Gastroesophageal sphincter (tissue), 4 donors: ENCODE measurements at regions not wholly inside any gene's neighbourhood (a gene's known extent, or its start where the extent isn't known, plus 50 kb on each side); places are given as distances from the start of the nearest gene placed in this dataset.

ENCODE experiments used
- ATAC-seq: fragments of 150-250 bp; one replicate; pipeline ENCODE4 v1.9.1; 2016; ENCODE audit warnings: mild to moderate bottlenecking, moderate library complexity
- H3K27ac ChIP-seq, 4 donors: fragments of 200-600 bp; sonication (generic) in 3 of 4; 1 replicate in 3 of 4; 2 replicates in 1 of 4; pipeline ENCODE4 v1.5.1; 2016 to 2019
- H3K27me3 ChIP-seq: fragments of 200-600 bp; sonication (generic); one replicate; pipeline ENCODE4 v1.5.1; 2019
- H3K36me3 ChIP-seq, 2 donors: fragments of 200-600 bp; sonication (generic); one replicate each; pipeline ENCODE4 v1.5.1; 2019; ENCODE audit warnings: control low read depth in 1 of 2
- H3K4me1 ChIP-seq, 3 donors: fragments of 200-600 bp; sonication (generic); 1 replicate in 2 of 3; 2 replicates in 1 of 3; pipeline ENCODE4 v1.5.1; 2016 to 2019; ENCODE audit warnings: control low read depth in 2 of 3
- H3K4me3 ChIP-seq, 2 donors: fragments of 200-600 bp; sonication (generic); one replicate each; pipeline ENCODE4 v1.5.1; 2019; ENCODE audit warnings: mild to moderate bottlenecking in 1 of 2, moderate library complexity in 1 of 2
- H3K9me3 ChIP-seq, 3 donors: fragments of 200-600 bp; sonication (generic); one replicate each; pipeline ENCODE4 v1.5.1; 2017 to 2019; ENCODE audit warnings: control low read depth in 2 of 3
- CTCF ChIP-seq, 4 experiments: fragments of 200-600 bp in 2 of 4; fragments of 450-650 bp in 2 of 4; sonication (generic) in 1 of 4; IDR thresholded peaks; one replicate each; pipeline ENCODE4 v1.5.1; 2017 to 2019; ENCODE audit warnings: antibody characterized with exemption in 4 of 4, mild to moderate bottlenecking in 2 of 4, moderate library complexity in 2 of 4
- EP300 ChIP-seq: sonication (generic); formaldehyde crosslinking; IDR thresholded peaks from one replicate; pipeline ENCODE4 v1.6.1; 2017; ENCODE audit warnings: antibody characterized with exemption, mild to moderate bottlenecking
- POLR2A ChIP-seq, 2 donors: fragments of 450-650 bp; IDR thresholded peaks; one replicate each; pipeline ENCODE4 v1.6.1; 2017; ENCODE audit warnings: antibody characterized with exemption in 2 of 2, mild to moderate bottlenecking in 2 of 2, moderate library complexity in 1 of 2
- POLR2AphosphoS5 ChIP-seq: sonication (generic); formaldehyde crosslinking; IDR thresholded peaks from one replicate; pipeline ENCODE4 v1.6.1; 2017; ENCODE audit warnings: antibody characterized with exemption
- WGBS, 2 donors: methylation state at CpG; one replicate each; pipeline ENCODE4 v1.1.5; 2018; ENCODE audit warnings: low coverage in 1 of 2; 5-methylcytosine and 5-hydroxymethylcytosine counted together

GRCh38 chr2:12400543-12400942, 316.2 kb upstream of the TRIB2 start:
- no peak for ATAC-seq
- Histone ChIP-seq H3K4me3 (no peak overlapping the region), H3K27me3 (no peaks in the 10 kb centered on the region), H3K36me3 (no peaks in the 10 kb centered on the region), H3K4me1 (no peaks in the 10 kb centered on the region), H3K27ac (no peak overlapping the region), H3K9me3 (no peaks in the 10 kb centered on the region)
- TF ChIP-seq POLR2AphosphoS5 = no peak
- no peak for TF ChIP-seq POLR2A (IDR thresholded peaks at IDR 0.05)
- TF ChIP-seq CTCF (IDR thresholded peaks at IDR 0.05) = no peak
- no peak for TF ChIP-seq EP300
- WGBS, 2 donors = 80% methylated on average over 1 of the region's 3 CpGs; no CpG with 5 or more reads in 1 of the 2 donors

GRCh38 chr2:12402440-12403139, 314.1 kb upstream of the TRIB2 start:
- no peak overlapping the region for H3K27ac ChIP-seq
- H3K4me3 ChIP-seq = no peak overlapping the region
- no peaks in the 10 kb centered on the region for H3K27me3 ChIP-seq
- ATAC-seq = no peak
- H3K9me3 ChIP-seq = no peaks in the 10 kb centered on the region
- H3K4me1 ChIP-seq = no peaks in the 10 kb centered on the region
- no peaks in the 10 kb centered on the region for H3K36me3 ChIP-seq
- 94 to 95% methylated on average over 2 to 4 of the region's 5 CpGs for WGBS, 2 donors
- TF ChIP-seq POLR2A (IDR thresholded peaks at IDR 0.05) (no peak), POLR2AphosphoS5 (no peak), CTCF (IDR thresholded peaks at IDR 0.05) (no peak), EP300 (no peak)

GRCh38 chr2:12404497-12404896, 312.2 kb upstream of the TRIB2 start:
- Histone ChIP-seq H3K27me3 (no peaks in the 10 kb centered on the region), H3K4me1 (no peaks in the 10 kb centered on the region), H3K27ac (no peak overlapping the region), H3K9me3 (no peaks in the 10 kb centered on the region), H3K4me3 (no peak overlapping the region), H3K36me3 (no peaks in the 10 kb centered on the region)
- ATAC-seq = no peak
- TF ChIP-seq POLR2A (IDR thresholded peaks at IDR 0.05) = no peak
- no peak for TF ChIP-seq CTCF (IDR thresholded peaks at IDR 0.05)
- no peak for TF ChIP-seq POLR2AphosphoS5

- no peak for TF ChIP-seq POLR2A (IDR thresholded peaks at IDR 0.05)
- TF ChIP-seq EP300 = no peak
- no peak for TF ChIP-seq POLR2AphosphoS5
- no peak for TF ChIP-seq CTCF (IDR thresholded peaks at IDR 0.05)
- no peak for ATAC-seq
- Histone ChIP-seq H3K36me3 (no peaks in the 10 kb centered on the region), H3K27ac (no peak overlapping the region), H3K4me3 (no peak overlapping the region), H3K4me1 (no peaks in the 10 kb centered on the region), H3K9me3 (peaks cover 0 to 10% (median 0%) of the 10 kb centered on the region in 3 donors), H3K27me3 (no peaks in the 10 kb centered on the region)
- WGBS, 2 donors = 70 to 82% methylated on average over 2 to 5 of the region's 5 CpGs
These were observed 309.6 kb upstream of the TRIB2 start for GRCh38 chr2:12407160-12407559.

GRCh38 chr2:12412898-12413305, 303.8 kb upstream of the TRIB2 start:
- H3K4me1 ChIP-seq = no peaks in the 10 kb centered on the region
- H3K4me3 ChIP-seq = no peak overlapping the region
- no peaks in the 10 kb centered on the region for H3K36me3 ChIP-seq
- H3K9me3 ChIP-seq = peaks cover 0 to 10% (median 0%) of the 10 kb centered on the region in 3 donors
- H3K27ac ChIP-seq = no peak overlapping the region
- H3K27me3 ChIP-seq = no peaks in the 10 kb centered on the region
- 75 to 80% methylated on average over 1 to 3 of the region's 3 CpGs for WGBS, 2 donors
- no peak for ATAC-seq
- TF ChIP-seq CTCF (IDR thresholded peaks at IDR 0.05) = no peak
- TF ChIP-seq POLR2AphosphoS5 = no peak
- no peak for TF ChIP-seq EP300
